GM19351 (cell line): ENCODE measurements at regions not wholly inside any gene's neighbourhood (a gene's known extent, or its start where the extent isn't known, plus 50 kb on each side); places are given as distances from the start of the nearest gene placed in this dataset.
A peak's percentile ranks its signal among the peaks of the same experiment; 100 is the strongest.

Experiments
- ATAC-seq: cut with Tn5 transposase; IDR thresholded peaks from one replicate; pipeline ENCODE4 v1.9.1; 2021; ENCODE audit warnings: mild to moderate bottlenecking, moderate library complexity; ENCODE audit not compliant: unreplicated experiment

DNA sequence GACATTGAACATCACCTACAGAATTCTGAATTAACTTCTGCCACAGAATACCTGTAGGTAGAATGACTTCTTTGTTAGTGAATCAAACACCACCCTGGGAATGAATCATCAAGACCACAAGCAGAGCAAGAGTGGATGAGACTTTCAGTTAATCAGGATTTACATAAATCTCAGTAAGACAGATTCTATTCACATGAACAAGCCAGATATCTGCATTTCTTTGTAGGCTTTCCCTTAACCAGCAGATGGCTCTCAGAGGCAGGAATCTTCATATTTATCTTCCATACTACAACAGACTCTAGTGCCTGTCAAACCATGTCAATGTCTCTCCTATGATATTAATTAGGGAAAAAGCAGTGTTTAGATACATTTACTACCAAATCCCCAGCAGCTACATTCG lies 412.1 kb downstream of the KLF12 start:
- ATAC-seq = peak; percentile 86

DNA sequence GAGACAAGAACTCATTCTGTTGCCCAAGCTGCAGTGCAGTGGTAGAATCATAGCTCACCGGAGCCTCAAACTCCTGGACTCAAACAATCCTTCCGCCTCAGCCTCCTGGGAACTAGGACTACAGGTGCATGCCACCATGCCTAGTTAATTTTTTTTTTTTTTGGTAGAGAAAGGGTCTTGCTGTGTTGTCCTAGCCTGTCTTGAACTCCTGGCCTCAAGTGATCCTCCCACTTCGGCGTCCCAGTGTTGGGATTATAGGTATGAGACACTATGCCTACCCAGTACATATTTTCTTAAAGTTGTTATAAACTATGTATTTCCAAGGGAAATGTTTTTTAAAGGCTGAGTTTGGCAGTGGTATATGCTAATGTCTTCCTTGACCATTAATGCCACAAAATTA lies 412.6 kb downstream of the KLF12 start:
- no peak for ATAC-seq

DNA sequence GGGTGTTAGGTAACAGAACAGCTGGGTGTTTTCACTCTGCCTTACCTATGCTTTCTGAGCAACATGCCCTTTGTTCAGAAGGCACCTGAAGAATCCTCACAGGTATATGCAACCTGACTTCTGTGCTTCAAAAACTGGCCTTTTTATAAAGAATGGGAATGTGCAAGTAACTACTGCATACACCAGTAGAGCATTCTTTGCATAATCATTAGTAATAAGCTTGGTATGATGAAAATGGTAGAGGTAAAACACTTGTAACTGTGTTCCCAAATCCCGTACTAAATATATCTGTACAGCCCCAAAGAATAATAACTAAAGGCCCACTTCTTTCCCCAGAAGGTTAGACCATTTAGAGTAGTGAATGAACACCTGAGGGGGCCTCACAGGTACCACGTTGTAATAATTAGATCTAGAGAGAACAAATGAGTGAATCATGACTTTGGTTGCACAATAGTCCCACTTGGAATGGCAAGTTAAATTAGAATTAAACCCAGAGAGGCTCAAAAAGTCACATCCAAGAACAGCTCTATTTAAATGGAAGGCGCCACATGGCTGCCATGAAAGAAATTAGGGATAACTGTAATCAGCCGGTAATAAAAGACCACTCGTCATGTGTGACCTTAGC lies 413.9 kb downstream of the KLF12 start:
- no peak for ATAC-seq

GRCh38 chr13:73718246-73718645 lies 416.0 kb downstream of the KLF12 start:
- no peak for ATAC-seq

DNA sequence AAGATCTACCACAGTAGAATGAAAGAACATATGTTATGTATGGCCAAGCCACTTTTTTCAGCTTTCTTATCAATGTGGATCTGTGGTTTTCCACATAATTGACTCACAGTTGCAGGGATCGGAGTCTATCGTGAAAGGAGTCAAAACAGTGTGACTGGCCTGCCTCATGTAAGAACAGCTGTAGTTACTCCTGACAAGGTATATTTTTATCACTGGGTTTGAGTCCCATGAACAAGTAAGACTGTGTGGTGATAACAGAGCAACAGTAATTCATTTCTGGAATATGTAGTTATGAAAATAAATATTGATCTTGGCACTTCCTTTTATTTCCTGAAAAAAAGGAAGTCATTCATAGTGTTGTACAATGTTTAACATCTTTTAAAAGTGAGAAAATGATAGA lies 416.6 kb downstream of the KLF12 start:
- peak; percentile 15 for ATAC-seq

DNA sequence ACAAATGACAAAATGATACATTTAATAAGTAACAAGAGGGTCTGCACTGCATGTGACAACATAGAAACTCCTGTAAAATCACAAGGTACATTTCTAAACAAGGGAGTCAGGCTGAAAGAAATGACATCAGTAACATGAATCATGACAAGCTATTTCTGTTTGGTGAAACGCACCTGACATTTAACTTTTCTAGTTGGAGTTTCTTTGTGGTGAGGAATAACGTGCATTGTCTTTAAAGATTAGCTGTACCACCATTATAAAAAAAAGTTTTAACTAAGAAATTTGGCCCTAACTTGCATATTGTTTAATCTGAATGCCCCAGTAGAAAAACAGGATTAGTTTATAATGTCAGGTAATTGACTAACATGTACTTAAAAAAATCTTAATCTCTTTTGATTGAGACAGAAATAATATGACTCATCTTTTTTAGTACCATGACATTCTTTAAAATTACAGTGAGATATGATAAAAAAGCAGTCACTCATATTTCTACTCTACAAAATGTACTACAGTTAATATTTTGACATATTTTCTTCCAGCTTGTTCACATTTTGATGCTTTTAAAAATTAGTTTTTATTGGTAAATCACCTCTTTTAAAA lies 418.2 kb downstream of the KLF12 start:
- peak; percentile 62 for ATAC-seq

- peak; percentile 92 for ATAC-seq
Observed at GRCh38 chr13:73715114-73715910, 418.9 kb downstream of the KLF12 start.

GRCh38 chr13:73714522-73714921 lies 419.7 kb downstream of the KLF12 start:
- ATAC-seq = no peak

- peak; percentile 95 for ATAC-seq
Observed at GRCh38 chr13:73708393-73708985, 425.7 kb downstream of the KLF12 start.

DNA sequence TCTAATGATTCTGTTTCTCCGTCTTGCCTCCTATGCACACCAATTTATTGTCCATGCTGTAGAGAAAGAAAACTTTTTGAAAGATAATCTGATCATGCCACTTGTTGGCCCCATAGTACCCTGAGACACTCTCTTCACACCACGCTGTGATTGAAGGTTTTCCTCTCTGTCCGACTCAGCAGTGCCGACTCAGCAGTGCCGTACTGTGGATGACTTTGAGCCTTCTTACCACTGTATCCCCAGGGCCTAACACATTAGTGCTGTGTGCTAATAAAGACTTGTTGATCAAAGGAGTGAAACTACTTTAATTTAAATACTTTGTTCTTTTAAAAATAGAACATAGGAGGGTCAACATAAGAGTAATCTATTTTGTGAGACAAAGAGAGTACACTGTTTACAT lies 429.6 kb downstream of the KLF12 start:
- ATAC-seq = no peak

GRCh38 chr13:73703606-73704005 lies 430.6 kb downstream of the KLF12 start:
- no peak for ATAC-seq

DNA sequence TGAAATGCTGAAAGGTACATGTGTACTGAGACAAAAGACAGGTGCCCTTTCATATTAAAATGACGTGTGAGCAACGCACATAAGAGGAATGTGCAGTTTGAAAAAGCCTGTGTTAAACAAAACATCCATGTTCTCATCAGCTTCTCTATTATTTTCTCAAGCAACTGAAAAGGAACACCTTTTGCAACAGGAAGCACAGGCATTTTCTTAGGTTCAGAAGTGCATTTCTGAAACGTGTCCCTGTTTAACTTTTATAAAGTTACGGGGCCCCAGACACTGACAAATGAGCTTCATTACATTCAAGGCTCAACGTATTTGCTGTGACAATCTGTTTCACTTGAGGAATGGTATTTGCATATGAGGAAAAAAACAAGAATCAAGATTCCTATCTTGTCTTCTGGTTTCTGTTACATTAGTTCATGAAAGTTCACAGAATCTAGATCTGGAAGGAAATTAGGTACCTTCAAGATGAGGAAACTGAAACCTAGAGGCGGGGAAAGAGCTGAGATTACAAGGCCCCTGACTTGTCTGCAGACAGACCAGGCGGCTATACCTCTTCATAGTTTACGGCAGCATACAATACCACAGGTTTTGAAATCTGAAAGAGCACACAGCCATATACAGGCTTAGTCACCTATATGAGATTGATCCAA lies 431.7 kb downstream of the KLF12 start:
- ATAC-seq = peak; percentile 83

DNA sequence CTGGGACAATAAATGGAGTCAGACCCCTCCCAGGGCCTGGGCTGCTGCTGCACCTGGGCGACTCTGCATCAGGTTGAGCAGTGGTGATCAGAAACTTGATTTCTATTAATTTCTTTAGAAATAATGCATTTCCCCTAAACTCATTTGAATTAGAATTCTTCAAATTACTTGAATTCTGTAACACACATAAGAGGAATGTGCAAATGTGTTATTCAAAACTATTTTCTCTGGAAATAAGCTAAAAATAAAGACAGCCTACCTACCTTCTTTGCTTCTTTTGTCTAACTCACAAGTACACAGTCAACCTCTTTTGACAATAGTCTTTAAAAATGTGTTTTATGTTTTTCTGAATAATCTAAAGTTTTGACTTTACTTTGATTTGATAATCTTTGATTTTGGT lies 433.0 kb downstream of the KLF12 start:
- ATAC-seq = no peak

GRCh38 chr13:73698859-73699258 lies 435.3 kb downstream of the KLF12 start:
- ATAC-seq = no peak

GRCh38 chr13:73697166-73697565 lies 437.0 kb downstream of the KLF12 start:
- no peak for ATAC-seq

GRCh38 chr13:73696713-73697112 lies 437.5 kb downstream of the KLF12 start:
- no peak for ATAC-seq

- no peak for ATAC-seq
Observed at GRCh38 chr13:73696271-73696670, 437.9 kb downstream of the KLF12 start.

GRCh38 chr13:73695325-73695724 lies 438.9 kb downstream of the KLF12 start:
- ATAC-seq = no peak

- no peak for ATAC-seq
Observed at GRCh38 chr13:73693215-73693614, 441.0 kb downstream of the KLF12 start.

DNA sequence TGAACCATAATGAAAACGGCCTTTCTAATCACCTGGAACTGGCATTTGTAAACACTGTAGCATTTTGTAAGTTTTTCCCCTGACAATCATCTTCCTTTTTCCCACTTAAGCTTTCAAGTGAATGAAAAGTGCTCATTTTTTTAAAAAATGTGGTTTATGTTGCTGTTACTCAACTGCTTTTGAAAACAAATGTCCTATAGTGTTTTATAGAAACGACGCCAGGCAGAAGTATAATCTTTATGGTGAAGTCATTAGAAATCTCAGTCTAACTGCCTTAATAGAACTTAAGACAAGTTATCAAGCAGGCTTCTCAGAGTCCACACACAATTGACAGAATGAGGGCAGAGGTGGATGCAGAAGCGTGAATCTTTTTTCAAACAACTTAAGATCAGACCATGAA lies 442.3 kb downstream of the KLF12 start:
- ATAC-seq = no peak

DNA sequence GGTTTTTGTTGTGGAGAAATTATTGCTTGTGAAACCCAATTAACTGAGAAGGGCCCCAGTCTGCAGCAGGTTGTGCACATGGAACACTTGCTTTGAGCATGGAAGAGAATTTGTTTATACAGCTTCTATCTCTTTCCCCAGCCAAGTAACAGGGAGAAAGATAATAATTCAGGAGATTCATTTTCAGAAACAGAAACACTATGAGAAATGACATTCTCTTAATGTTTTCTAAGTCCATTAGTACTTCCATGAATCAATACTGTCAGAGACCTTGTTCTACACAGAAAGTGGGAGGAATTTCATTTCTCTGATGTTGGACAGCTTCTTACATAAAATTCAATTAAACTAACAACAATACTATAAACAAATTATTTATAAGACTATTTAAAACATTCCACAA lies 446.3 kb downstream of the KLF12 start:
- no peak for ATAC-seq
